B cell (primary cell): ENCODE measurements at regions not wholly inside any gene's neighbourhood (a gene's known extent, or its start where the extent isn't known, plus 50 kb on each side); places are given as distances from the start of the nearest gene placed in this dataset.

Experiments
- ATAC-seq: fragments of 200-7000 bp; cut with Tn5 transposase; one replicate; pipeline ENCODE4 v1.10.0; 2021; ENCODE audit warnings: low read depth, mild to moderate bottlenecking, moderate number of reproducible peaks, moderate library complexity
- CTCF ChIA-PET: fragments of 350-600 bp; sonication (Branson Sonifier 250); formaldehyde crosslinking; loops from one replicate; lab custom pipeline; 2021; ENCODE audit warnings: antibody characterized with exemption, inconsistent platforms; lab: Charles Lee
- POLR2A ChIA-PET: fragments of 350-600 bp; sonication (Branson Sonifier 250); formaldehyde crosslinking; loops from one replicate; lab custom pipeline; 2021; ENCODE audit warnings: antibody characterized with exemption; lab: Charles Lee
- DNase-seq: peaks from one replicate; pipeline ENCODE4 v3.0.0; 2013
- H2AFZ ChIP-seq: 2 replicates; pipeline ENCODE4 v1.6.1; 2012; ENCODE audit warnings: mild to moderate bottlenecking, low read depth, low read length; ENCODE audit not compliant: insufficient read depth, poor library complexity, severe bottlenecking
- H3K27ac ChIP-seq, 2 donors: 1 replicate in 1 of 2; 2 replicates in 1 of 2; pipeline ENCODE4 v1.5.1; 2012 to 2013; ENCODE audit warnings: low read length in 2 of 2, mild to moderate bottlenecking in 2 of 2, moderate library complexity in 1 of 2
- H3K27me3 ChIP-seq, 4 experiments: fragments of 200-600 bp in 1 of 4; sonication (generic) in 1 of 4; replicated peaks in 1 of 4; 1 replicate in 2 of 4; 2 replicates in 2 of 4; pipeline versions ENCODE4 v1.6.1 to v1.7.0; 2013 to 2016; ENCODE audit warnings: low read length in 3 of 4, mild to moderate bottlenecking in 2 of 4, mixed read lengths in 1 of 4, moderate library complexity in 1 of 4; ENCODE audit not compliant: insufficient read depth in 4 of 4, control insufficient read depth in 3 of 4; ENCODE audit errors: control extremely low read depth in 1 of 4
- H3K36me3 ChIP-seq, 2 experiments: replicated peaks in 1 of 2; 1 replicate in 1 of 2; 2 replicates in 1 of 2; pipeline versions ENCODE4 v1.6.1 to v1.7.1; 2013; ENCODE audit warnings: low read length in 1 of 2; ENCODE audit not compliant: insufficient read depth in 2 of 2, control insufficient read depth in 1 of 2; ENCODE audit errors: control extremely low read depth in 1 of 2, extremely low read depth in 1 of 2
- H3K4me1 ChIP-seq, 2 donors: fragments of 200-600 bp in 1 of 2; sonication (generic) in 1 of 2; 1 replicate in 1 of 2; 2 replicates in 1 of 2; pipeline versions ENCODE4 v1.5.1 to v1.6.1; 2013 to 2017; ENCODE audit warnings: low read length in 2 of 2; ENCODE audit not compliant: control insufficient read depth in 2 of 2, insufficient read depth in 2 of 2
- H3K4me2 ChIP-seq: replicated peaks from 2 replicates; pipeline ENCODE3; 2012; ENCODE audit warnings: mild to moderate bottlenecking, low read depth, low read length; ENCODE audit not compliant: poor library complexity, severe bottlenecking
- H3K4me3 ChIP-seq, 5 experiments: fragments of 200-600 bp in 1 of 5; sonication (generic) in 1 of 5; 1 replicate in 3 of 5; 2 replicates in 2 of 5; pipeline versions ENCODE4 v1.5.1 to v1.7.0; 2011 to 2016; ENCODE audit warnings: low read length in 4 of 5, mild to moderate bottlenecking in 4 of 5, low read depth in 2 of 5, control low read depth in 1 of 5, moderate library complexity in 1 of 5; ENCODE audit not compliant: insufficient read depth in 1 of 5; ENCODE audit errors: control extremely low read depth in 1 of 5, extremely low read depth in 1 of 5
- H3K79me2 ChIP-seq: fragments of 200-600 bp; sonication (generic); one replicate; pipeline ENCODE4 v1.6.0; 2016; ENCODE audit warnings: low read length; ENCODE audit not compliant: control insufficient read depth, insufficient read depth
- H3K9ac ChIP-seq: fragments of 200-600 bp; sonication (generic); 2 replicates; pipeline ENCODE4 v1.6.1; 2017; ENCODE audit warnings: mild to moderate bottlenecking, low read length, moderate library complexity
- H3K9me3 ChIP-seq, 3 donors: one replicate each; pipeline versions ENCODE4 v1.6.1 to v1.7.1; 2013; ENCODE audit warnings: low read length in 2 of 3; ENCODE audit not compliant: control insufficient read depth in 2 of 3, insufficient read depth in 1 of 3; ENCODE audit errors: control extremely low read depth in 1 of 3
- H4K20me1 ChIP-seq: 2 replicates; pipeline ENCODE4 v1.6.0; 2012; ENCODE audit warnings: mild to moderate bottlenecking, low read length; ENCODE audit not compliant: insufficient read depth, control insufficient read depth, poor library complexity, severe bottlenecking
- H3K27ac Mint-ChIP-seq: one replicate; pipeline ENCODE4 v1.8.0; 2021; ENCODE audit warnings: mixed read lengths
- H3K27me3 Mint-ChIP-seq: one replicate; pipeline ENCODE4 v1.8.0; 2021; ENCODE audit warnings: mixed read lengths
- H3K4me1 Mint-ChIP-seq: one replicate; pipeline ENCODE4 v1.8.0; 2021; ENCODE audit warnings: mixed read lengths
- H3K4me3 Mint-ChIP-seq: one replicate; pipeline ENCODE4 v1.8.0; 2021; ENCODE audit warnings: mixed read lengths
- H3K9me3 Mint-ChIP-seq: one replicate; pipeline ENCODE4 v1.8.0; 2022; ENCODE audit warnings: mixed read lengths; ENCODE audit not compliant: insufficient read depth
- EZH2 ChIP-seq: IDR thresholded peaks from 2 replicates; pipeline ENCODE4 v1.6.1; 2012; ENCODE audit warnings: borderline replicate concordance, low read depth, mild to moderate bottlenecking, moderate library complexity, low read length; ENCODE audit not compliant: insufficient read depth, poor library complexity, severe bottlenecking
- WGBS: methylation state at CpG from one replicate; pipeline ENCODE4 v1.1.5; 2013; ENCODE audit warnings: missing lambda C conversion rate; ENCODE audit not compliant: insufficient coverage; 5-methylcytosine and 5-hydroxymethylcytosine counted together
- intact Hi-C: fragments of 100-400 bp; cut with micrococcal nuclease; formaldehyde crosslinking; loops from one replicate; pipeline ENCODE4 v1.10.0; 2022
- TF ChIP-seq, protein P1 (sequence below): fragments of 200-600 bp; IDR thresholded peaks from one replicate; pipeline ENCODE4 v1.8.0; 2022; ENCODE audit warnings: antibody characterized with exemption, mild to moderate bottlenecking

GRCh38 chr2:118469103-118469502, 378.3 kb downstream of the EN1 start:
- H3K4me3 Mint-ChIP-seq: no peak overlapping the region
- ChIA-PET POLR2A (no interaction called here), CTCF (no interaction called here)
- Histone ChIP-seq H3K9ac (no peak overlapping the region), H3K79me2 (no peaks in the 10 kb centered on the region), H3K36me3 (no peaks in the 10 kb centered on the region), H3K27ac (no peak overlapping the region), H3K4me1 (no peaks in the 10 kb centered on the region), H3K4me2 (no peak overlapping the region), H3K27me3 (no peaks in the 10 kb centered on the region), H2AFZ (no peak overlapping the region), H3K4me3 (no peak overlapping the region), H4K20me1 (no peaks in the 10 kb centered on the region), H3K9me3 (no peaks in the 10 kb centered on the region)
- DNase-seq (no peak), ATAC-seq (no peak)
- no peaks in the 10 kb centered on the region for H3K27me3 Mint-ChIP-seq
- 30% methylated on average over 4 of the region's 6 CpGs for WGBS
- H3K27ac Mint-ChIP-seq: no peak overlapping the region
- no peaks in the 10 kb centered on the region for H3K4me1 Mint-ChIP-seq
- intact Hi-C loops: no loop called here
- no peaks in the 10 kb centered on the region for H3K9me3 Mint-ChIP-seq
- TF ChIP-seq, protein P1, sequence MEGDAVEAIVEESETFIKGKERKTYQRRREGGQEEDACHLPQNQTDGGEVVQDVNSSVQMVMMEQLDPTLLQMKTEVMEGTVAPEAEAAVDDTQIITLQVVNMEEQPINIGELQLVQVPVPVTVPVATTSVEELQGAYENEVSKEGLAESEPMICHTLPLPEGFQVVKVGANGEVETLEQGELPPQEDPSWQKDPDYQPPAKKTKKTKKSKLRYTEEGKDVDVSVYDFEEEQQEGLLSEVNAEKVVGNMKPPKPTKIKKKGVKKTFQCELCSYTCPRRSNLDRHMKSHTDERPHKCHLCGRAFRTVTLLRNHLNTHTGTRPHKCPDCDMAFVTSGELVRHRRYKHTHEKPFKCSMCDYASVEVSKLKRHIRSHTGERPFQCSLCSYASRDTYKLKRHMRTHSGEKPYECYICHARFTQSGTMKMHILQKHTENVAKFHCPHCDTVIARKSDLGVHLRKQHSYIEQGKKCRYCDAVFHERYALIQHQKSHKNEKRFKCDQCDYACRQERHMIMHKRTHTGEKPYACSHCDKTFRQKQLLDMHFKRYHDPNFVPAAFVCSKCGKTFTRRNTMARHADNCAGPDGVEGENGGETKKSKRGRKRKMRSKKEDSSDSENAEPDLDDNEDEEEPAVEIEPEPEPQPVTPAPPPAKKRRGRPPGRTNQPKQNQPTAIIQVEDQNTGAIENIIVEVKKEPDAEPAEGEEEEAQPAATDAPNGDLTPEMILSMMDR: no peak
- no peak for TF ChIP-seq EZH2

GRCh38 chr2:118464546-118465265, 376.4 kb downstream of the INSIG2 start:
- Histone ChIP-seq H3K4me3 (no peak overlapping the region), H3K27me3 (no peaks in the 10 kb centered on the region), H3K9me3 (no peaks in the 10 kb centered on the region), H3K9ac (no peak overlapping the region), H3K4me2 (no peak overlapping the region), H4K20me1 (no peaks in the 10 kb centered on the region), H2AFZ (no peak overlapping the region), H3K36me3 (no peaks in the 10 kb centered on the region), H3K27ac (no peak overlapping the region), H3K4me1 (no peaks in the 10 kb centered on the region), H3K79me2 (no peaks in the 10 kb centered on the region)
- Mint-ChIP-seq H3K4me3 (no peak overlapping the region), H3K27me3 (no peaks in the 10 kb centered on the region), H3K4me1 (no peaks in the 10 kb centered on the region), H3K27ac (no peak overlapping the region), H3K9me3 (no peaks in the 10 kb centered on the region)
- WGBS: 91% methylated on average over 5 of the region's 9 CpGs
- intact Hi-C loops: no loop called here
- ChIA-PET CTCF (no interaction called here), POLR2A (no interaction called here)
- TF ChIP-seq, protein P1: no peak
- no peak for TF ChIP-seq EZH2
- ATAC-seq: no peak
- DNase-seq: no peak
